NAMALWA (cell line): ENCODE measurements at regions not wholly inside any gene's neighbourhood (a gene's known extent, or its start where the extent isn't known, plus 50 kb on each side); places are given as distances from the start of the nearest gene placed in this dataset.

Experiments used
- DNase-seq: peaks from one replicate; pipeline ENCODE4 v3.0.0-alpha.2; 2015; ENCODE audit warnings: low spot score

GRCh38 chr1:91575909-91576519, 75.4 kb downstream of the CDC7 start:
- peak; percentile 46 for DNase-seq

GRCh38 chr1:91578320-91579109, 77.9 kb downstream of the CDC7 start:
- no peak for DNase-seq

- DNase-seq: no peak
These were observed 79.1 kb downstream of the CDC7 start for GRCh38 chr1:91579658-91580228.

- no peak for DNase-seq
These were observed 81.8 kb downstream of the CDC7 start for GRCh38 chr1:91582431-91582921.

- DNase-seq: no peak
These were observed 82.7 kb downstream of the CDC7 start for GRCh38 chr1:91583326-91583755.

- DNase-seq: no peak
These were observed 83.7 kb downstream of the CDC7 start for GRCh38 chr1:91584309-91584708.

- no peak for DNase-seq
These were observed 84.2 kb downstream of the CDC7 start for GRCh38 chr1:91584878-91585277.

- no peak for DNase-seq
These were observed 84.9 kb downstream of the CDC7 start for GRCh38 chr1:91585502-91585901.

- DNase-seq: no peak
These were observed 85.3 kb downstream of the CDC7 start for GRCh38 chr1:91585982-91586381.

- DNase-seq: no peak
These were observed 88.8 kb downstream of the CDC7 start for GRCh38 chr1:91589437-91589836.

- no peak for DNase-seq
These were observed 90.7 kb downstream of the CDC7 start for GRCh38 chr1:91591175-91591974.

- no peak for DNase-seq
These were observed 92.2 kb downstream of the CDC7 start for GRCh38 chr1:91592716-91593477.

- no peak for DNase-seq
These were observed 93.9 kb downstream of the CDC7 start for GRCh38 chr1:91594383-91595055.

- DNase-seq: no peak
These were observed 95.8 kb downstream of the CDC7 start for GRCh38 chr1:91596474-91596873.

- no peak for DNase-seq
These were observed 96.6 kb downstream of the CDC7 start for GRCh38 chr1:91597215-91597614.

- no peak for DNase-seq
These were observed 100.0 kb downstream of the CDC7 start for GRCh38 chr1:91600431-91601337.

GRCh38 chr1:91601554-91602376, 101.1 kb downstream of the CDC7 start:
- no peak for DNase-seq

GRCh38 chr1:91603409-91603808, 102.8 kb downstream of the CDC7 start:
- DNase-seq: no peak

- DNase-seq: no peak
These were observed 104.0 kb downstream of the CDC7 start for GRCh38 chr1:91604632-91605031.
